ENCODE measurements at regions not wholly inside any gene's neighbourhood (a gene's known extent, or its start where the extent isn't known, plus 50 kb on each side); places are given as distances from the start of the nearest gene placed in this dataset.

DNA sequence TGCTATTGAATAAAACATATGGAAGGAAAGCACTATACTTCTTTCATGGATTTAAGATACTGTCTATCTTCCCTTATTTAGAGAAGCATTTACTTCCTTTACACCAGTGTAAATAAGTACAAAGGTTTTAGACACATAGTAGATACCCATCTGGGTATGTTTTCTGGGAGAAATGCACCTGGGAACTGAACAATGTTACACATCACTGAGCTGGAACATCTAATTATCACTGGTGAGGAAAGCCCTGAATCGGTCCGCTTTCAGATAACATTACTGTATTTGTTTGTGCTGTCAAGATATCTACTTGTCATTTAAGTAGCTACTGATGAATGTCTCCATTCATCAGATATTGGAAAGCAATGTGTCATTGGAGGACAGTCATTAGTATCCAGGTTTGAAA, 964.7 kb upstream of the PTPRD start:
- TF ChIP-seq, protein P1, sequence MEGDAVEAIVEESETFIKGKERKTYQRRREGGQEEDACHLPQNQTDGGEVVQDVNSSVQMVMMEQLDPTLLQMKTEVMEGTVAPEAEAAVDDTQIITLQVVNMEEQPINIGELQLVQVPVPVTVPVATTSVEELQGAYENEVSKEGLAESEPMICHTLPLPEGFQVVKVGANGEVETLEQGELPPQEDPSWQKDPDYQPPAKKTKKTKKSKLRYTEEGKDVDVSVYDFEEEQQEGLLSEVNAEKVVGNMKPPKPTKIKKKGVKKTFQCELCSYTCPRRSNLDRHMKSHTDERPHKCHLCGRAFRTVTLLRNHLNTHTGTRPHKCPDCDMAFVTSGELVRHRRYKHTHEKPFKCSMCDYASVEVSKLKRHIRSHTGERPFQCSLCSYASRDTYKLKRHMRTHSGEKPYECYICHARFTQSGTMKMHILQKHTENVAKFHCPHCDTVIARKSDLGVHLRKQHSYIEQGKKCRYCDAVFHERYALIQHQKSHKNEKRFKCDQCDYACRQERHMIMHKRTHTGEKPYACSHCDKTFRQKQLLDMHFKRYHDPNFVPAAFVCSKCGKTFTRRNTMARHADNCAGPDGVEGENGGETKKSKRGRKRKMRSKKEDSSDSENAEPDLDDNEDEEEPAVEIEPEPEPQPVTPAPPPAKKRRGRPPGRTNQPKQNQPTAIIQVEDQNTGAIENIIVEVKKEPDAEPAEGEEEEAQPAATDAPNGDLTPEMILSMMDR (IDR thresholded peaks at IDR 0.05) = no peak
- no peak for TF ChIP-seq POLR2AphosphoS5 (IDR thresholded peaks at IDR 0.05; ENCODE audit: insufficient read depth in 1 of 2, low read depth in 1 of 2)

Data from vagina (tissue), 2 donors.